CD4-positive, alpha-beta T cell treated with Interleukin-1 beta for 1 hour (primary cell): ENCODE measurements at regions not wholly inside any gene's neighbourhood (a gene's known extent, or its start where the extent isn't known, plus 50 kb on each side); places are given as distances from the start of the nearest gene placed in this dataset.
"Not testable (repeated sequence)": the region's sequence is repeated elsewhere in the genome, so short reads cannot be mapped to it uniquely, and the experiment has no call there.

Experiments used
- DNase-seq, 2 donors: peaks; one replicate each; pipeline ENCODE4 v3.0.0-alpha.2; 2020 to 2022

GRCh38 chr1:115450501-115451040 is 112.5 kb upstream of the NGF start:
- DNase-seq: no peak

GRCh38 chr1:115448282-115449044 is 110.4 kb upstream of the NGF start:
- no peak for DNase-seq

GRCh38 chr1:115447672-115448071 is 109.6 kb upstream of the NGF start:
- DNase-seq: no peak

- no peak for DNase-seq
Measured at GRCh38 chr1:115445090-115445489, 107.0 kb upstream of the NGF start.

- no peak for DNase-seq
Measured at GRCh38 chr1:115440733-115441132, 102.7 kb upstream of the NGF start.

- not testable (repeated sequence) for DNase-seq
Measured at GRCh38 chr1:115439520-115439919, 101.5 kb upstream of the NGF start.

- no peak for DNase-seq
Measured at GRCh38 chr1:115437196-115437595, 99.1 kb upstream of the NGF start.

GRCh38 chr1:115436596-115436995 is 98.5 kb upstream of the NGF start:
- DNase-seq: no peak

- no peak for DNase-seq
Measured at GRCh38 chr1:115433483-115433882, 95.4 kb upstream of the NGF start.

GRCh38 chr1:115432061-115432460 is 94.0 kb upstream of the NGF start:
- no peak for DNase-seq

- DNase-seq: no peak
Measured at GRCh38 chr1:115430441-115431158, 92.6 kb upstream of the NGF start.

- DNase-seq: no peak
Measured at GRCh38 chr1:115429884-115430283, 91.8 kb upstream of the NGF start.

GRCh38 chr1:115429241-115429640 is 91.2 kb upstream of the NGF start:
- DNase-seq: no peak

- DNase-seq: no peak
Measured at GRCh38 chr1:115428676-115429075, 90.6 kb upstream of the NGF start.

GRCh38 chr1:115428256-115428655 is 90.2 kb upstream of the NGF start:
- no peak for DNase-seq

GRCh38 chr1:115426956-115427355 is 88.9 kb upstream of the NGF start:
- no peak for DNase-seq

- DNase-seq: no peak
Measured at GRCh38 chr1:115426231-115426771, 88.3 kb upstream of the NGF start.

- no peak for DNase-seq
Measured at GRCh38 chr1:115425442-115425841, 87.4 kb upstream of the NGF start.

- DNase-seq: no peak
Measured at GRCh38 chr1:115423776-115424175, 85.7 kb upstream of the NGF start.

- DNase-seq: no peak
Measured at GRCh38 chr1:115419571-115419970, 81.5 kb upstream of the NGF start.

- no peak for DNase-seq
Measured at GRCh38 chr1:115413621-115414020, 75.6 kb upstream of the NGF start.

GRCh38 chr1:115413208-115413607 is 75.2 kb upstream of the NGF start:
- no peak for DNase-seq

- DNase-seq: no peak
Measured at GRCh38 chr1:115412733-115413132, 74.7 kb upstream of the NGF start.

- DNase-seq: no peak
Measured at GRCh38 chr1:115412286-115412685, 74.2 kb upstream of the NGF start.
